HK-2 (cell line): ENCODE measurements at regions not wholly inside any gene's neighbourhood (a gene's known extent, or its start where the extent isn't known, plus 50 kb on each side); places are given as distances from the start of the nearest gene placed in this dataset.

Source experiments
- DNase-seq: peaks from one replicate; pipeline ENCODE4 v3.0.0-alpha.2; 2018; ENCODE audit not compliant: unreplicated experiment

- no peak for DNase-seq
Observed at GRCh38 chr4:58553679-58554078, 1443.5 kb upstream of the IGFBP7 start.

DNA sequence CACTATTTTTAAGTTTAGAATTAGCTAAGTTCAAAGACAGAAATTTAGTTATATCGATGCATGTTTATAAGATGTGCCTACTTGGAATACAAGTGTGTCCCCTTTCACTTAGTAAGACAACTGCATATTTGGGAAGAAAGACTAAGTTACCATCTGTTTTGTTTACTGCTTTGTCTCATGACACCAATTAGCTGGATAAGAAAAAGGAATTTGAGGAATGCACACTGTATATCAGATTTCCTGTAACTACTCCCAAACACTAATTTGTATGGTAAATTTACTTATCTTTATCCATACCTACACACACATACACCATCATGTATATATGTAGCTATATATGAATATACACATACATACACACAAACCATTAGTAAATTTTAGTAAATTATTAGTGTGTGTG, 1442.8 kb upstream of the IGFBP7 start:
- no peak for DNase-seq

- no peak for DNase-seq
Observed at GRCh38 chr4:58551676-58552075, 1441.5 kb upstream of the IGFBP7 start.

GRCh38 chr4:58543465-58543864, 1433.3 kb upstream of the IGFBP7 start:
- DNase-seq: no peak

DNA sequence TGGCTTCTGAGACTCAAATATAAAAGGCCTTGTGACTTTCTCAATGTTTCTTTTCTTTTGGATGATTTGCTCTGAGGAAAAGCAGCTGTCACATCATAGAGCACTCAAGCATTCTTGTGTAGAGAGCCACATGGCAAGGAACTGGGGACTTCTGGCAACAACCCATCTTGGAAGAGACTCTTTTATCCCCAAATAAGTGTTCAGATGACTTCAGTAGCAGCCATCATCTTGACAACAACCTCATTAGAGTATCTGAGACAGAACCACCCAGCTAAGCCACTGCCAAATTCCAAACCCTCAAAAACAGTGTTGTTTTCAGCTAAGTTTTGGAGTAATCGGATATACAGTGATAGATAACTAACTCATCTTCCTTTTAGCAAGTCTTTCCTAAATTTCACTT, 1431.7 kb upstream of the IGFBP7 start:
- no peak for DNase-seq

GRCh38 chr4:58522765-58523382, 1412.7 kb upstream of the IGFBP7 start:
- no peak for DNase-seq

GRCh38 chr4:58515226-58515625, 1405.0 kb upstream of the IGFBP7 start:
- DNase-seq: no peak

- DNase-seq: no peak
Observed at GRCh38 chr4:58514299-58514698, 1404.1 kb upstream of the IGFBP7 start.

DNA sequence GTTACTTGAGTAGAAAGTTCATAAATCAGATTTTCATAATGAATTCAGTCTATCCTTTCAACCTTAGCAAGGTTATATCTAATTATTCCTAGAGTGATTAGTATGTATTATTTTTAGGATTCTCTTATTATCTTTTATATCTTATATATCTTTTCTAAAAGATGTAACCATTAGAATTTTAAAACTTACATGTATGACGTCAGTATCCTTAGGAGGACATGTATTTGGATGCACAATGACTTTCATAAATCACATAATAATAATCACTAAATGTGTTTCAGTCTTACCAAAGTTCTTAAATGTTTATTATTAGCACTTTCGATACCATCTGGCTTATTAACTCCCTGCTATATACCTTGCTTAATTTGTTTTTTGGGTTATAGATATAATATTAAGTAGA, 1400.5 kb upstream of the IGFBP7 start:
- DNase-seq: no peak

- DNase-seq: no peak
Observed at GRCh38 chr4:58507079-58507478, 1396.9 kb upstream of the IGFBP7 start.

GRCh38 chr4:58502839-58503238, 1392.7 kb upstream of the IGFBP7 start:
- no peak for DNase-seq

GRCh38 chr4:58499182-58499581, 1389.0 kb upstream of the IGFBP7 start:
- no peak for DNase-seq

DNA sequence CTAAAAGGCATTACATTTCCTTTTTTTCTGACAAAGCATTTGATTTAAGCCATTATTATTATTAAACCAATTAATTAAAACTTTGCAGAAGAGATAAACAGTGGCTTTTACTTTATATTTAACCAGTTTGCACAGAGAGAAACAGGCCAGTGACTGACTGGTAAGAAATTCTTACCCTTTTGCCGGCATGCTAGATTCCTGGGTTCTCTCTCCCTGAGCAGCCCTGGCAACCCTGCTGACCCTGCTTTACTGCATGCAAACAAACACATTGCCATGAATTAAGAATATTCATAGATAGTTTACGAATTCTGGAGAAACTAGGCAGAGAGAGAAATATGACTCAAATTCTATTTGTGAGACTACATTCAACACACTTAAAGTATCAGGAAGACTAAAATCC, 1381.4 kb upstream of the IGFBP7 start:
- DNase-seq: no peak

- no peak for DNase-seq
Observed at GRCh38 chr4:58477950-58478349, 1367.8 kb upstream of the IGFBP7 start.

- no peak for DNase-seq
Observed at GRCh38 chr4:58477513-58477912, 1367.3 kb upstream of the IGFBP7 start.

- DNase-seq: no peak
Observed at GRCh38 chr4:58475097-58475496, 1364.9 kb upstream of the IGFBP7 start.

GRCh38 chr4:58465031-58465430, 1354.8 kb upstream of the IGFBP7 start:
- no peak for DNase-seq

DNA sequence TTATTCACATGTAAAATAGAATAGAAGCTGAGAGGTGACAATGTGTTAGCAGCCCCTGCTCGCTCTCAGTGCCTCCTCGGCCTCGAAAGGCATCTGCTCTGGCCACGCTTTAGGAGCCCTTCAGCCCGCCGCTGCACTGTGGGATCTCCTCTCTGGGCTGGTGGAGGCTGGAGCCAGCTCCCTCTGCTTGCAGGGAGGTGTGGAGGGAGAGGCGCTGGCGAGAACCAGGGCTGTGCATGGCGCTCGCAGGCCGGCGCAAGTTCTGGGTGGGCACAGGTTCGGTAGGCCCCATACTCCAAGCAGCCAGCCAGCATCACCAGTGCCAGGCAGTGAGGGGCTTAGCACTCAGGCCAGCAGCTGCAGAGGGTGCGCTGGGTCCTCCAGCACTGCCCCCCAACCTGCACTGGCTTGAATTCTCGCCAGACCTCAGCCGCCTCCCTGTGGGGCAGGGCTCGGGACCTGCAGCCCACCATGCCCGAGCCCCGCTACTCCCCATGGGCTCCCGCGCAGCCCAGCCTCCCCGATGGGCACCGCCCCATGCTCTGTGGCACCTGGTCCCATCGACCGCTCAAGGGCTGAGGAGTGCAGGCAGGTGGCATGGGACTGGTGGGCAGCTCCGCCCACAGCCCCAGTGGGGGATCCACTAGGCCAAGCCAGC, 1346.7 kb upstream of the IGFBP7 start:
- DNase-seq: no peak

DNA sequence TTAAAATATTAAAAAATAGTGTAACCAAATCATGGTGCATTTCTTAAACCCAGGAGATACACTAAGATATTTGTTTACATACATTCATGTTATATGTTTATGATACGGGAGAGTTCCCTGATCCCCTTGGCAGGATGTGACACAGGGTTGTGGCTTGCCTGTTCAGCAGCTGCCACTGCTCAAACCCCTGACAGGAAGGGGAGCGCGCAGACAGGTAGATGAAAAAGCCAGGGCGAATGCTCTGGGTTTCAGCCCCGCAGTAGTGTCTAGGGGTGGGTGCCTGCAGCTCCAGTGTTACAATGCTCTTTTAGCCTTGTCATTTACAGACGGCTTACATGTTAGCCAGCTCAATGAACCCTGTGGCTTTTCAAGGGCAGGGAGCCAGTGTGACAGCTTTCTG, 1343.8 kb upstream of the IGFBP7 start:
- no peak for DNase-seq

GRCh38 chr4:58451707-58452106, 1341.5 kb upstream of the IGFBP7 start:
- DNase-seq: no peak

- DNase-seq: no peak
Observed at GRCh38 chr4:58435871-58436270, 1325.7 kb upstream of the IGFBP7 start.

- DNase-seq: no peak
Observed at GRCh38 chr4:58413849-58414248, 1303.7 kb upstream of the IGFBP7 start.

GRCh38 chr4:58411904-58412303, 1301.7 kb upstream of the IGFBP7 start:
- DNase-seq: no peak

GRCh38 chr4:58406762-58407161, 1296.6 kb upstream of the IGFBP7 start:
- no peak for DNase-seq
